Tibial nerve (tissue), 4 donors: ENCODE measurements at regions not wholly inside any gene's neighbourhood (a gene's known extent, or its start where the extent isn't known, plus 50 kb on each side); places are given as distances from the start of the nearest gene placed in this dataset.

Experiments used
- CTCF ChIP-seq, 5 experiments: fragments of 200-600 bp in 3 of 5; fragments of 450-650 bp in 2 of 5; sonication (generic) in 3 of 5; IDR thresholded peaks; one replicate each; pipeline ENCODE4 v1.5.1; 2016 to 2019; ENCODE audit warnings: antibody characterized with exemption in 5 of 5, mild to moderate bottlenecking in 3 of 5, moderate library complexity in 2 of 5
- EP300 ChIP-seq, 2 donors: sonication (generic); formaldehyde crosslinking; IDR thresholded peaks; one replicate each; pipeline ENCODE4 v1.6.1; 2017; ENCODE audit warnings: antibody characterized with exemption in 2 of 2, mild to moderate bottlenecking in 1 of 2

- TF ChIP-seq CTCF (IDR thresholded peaks at IDR 0.05) (no peak), EP300 (IDR thresholded peaks at IDR 0.05) (no peak)
Measured at GRCh38 chr9:2424619-2425033, 197.0 kb upstream of the VLDLR start.
